ENCODE measurements at regions not wholly inside any gene's neighbourhood (a gene's known extent, or its start where the extent isn't known, plus 50 kb on each side); places are given as distances from the start of the nearest gene placed in this dataset.

DNA sequence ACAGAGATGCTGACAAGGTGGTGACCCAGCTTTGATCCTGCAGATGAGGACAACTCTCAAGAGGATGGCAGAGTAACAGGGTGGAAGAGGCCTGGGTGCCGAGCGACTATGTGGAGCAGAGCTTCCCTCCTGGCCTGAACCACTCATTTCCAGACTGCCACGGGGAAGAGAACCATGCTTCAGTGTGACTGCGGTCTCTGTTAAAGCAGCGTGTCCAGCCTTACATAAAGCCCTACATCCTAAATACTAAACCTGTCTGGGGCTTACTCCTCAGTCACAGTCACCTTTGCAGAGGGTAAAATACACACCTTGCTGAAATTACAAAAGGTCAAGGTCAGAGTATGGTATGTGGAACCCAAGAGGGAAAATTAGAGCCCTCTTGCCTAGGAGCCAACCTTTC lies 312.9 kb downstream of the CDC5L start:
- in situ Hi-C loops (cut with HindIII; ENCODE audit: low sequenced_read_pairs) = no loop called here

DNA sequence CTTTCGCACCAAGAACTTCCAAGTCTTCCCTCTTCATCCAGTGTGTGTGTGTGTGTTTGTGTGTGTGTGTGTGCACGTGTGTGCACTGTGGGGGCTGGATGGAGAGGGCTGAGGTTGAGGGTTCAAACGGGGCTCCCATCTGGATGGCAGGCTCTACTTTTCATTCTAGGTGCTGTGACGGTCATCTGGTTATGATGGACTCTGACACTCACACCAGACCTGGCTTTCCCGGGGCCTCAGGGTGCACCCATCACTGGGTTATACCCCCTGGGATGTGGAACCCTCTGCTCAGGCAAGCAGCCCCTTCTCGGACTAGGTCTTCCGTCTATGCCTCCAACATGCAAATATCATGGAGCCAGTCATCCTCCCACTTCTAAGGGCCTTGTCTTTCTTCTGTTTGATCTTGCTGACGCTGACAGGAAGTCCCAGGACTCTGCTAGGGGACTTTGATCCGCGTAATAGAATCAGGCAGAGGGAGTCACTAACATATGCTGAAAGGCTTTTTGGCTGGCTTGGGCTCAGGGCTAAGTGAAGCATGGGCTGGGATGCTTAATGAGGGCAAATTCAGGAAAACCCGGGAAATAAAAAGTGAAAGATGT lies 313.6 kb downstream of the CDC5L start:
- in situ Hi-C loops (cut with HindIII; ENCODE audit: low sequenced_read_pairs) = no loop called here

DNA sequence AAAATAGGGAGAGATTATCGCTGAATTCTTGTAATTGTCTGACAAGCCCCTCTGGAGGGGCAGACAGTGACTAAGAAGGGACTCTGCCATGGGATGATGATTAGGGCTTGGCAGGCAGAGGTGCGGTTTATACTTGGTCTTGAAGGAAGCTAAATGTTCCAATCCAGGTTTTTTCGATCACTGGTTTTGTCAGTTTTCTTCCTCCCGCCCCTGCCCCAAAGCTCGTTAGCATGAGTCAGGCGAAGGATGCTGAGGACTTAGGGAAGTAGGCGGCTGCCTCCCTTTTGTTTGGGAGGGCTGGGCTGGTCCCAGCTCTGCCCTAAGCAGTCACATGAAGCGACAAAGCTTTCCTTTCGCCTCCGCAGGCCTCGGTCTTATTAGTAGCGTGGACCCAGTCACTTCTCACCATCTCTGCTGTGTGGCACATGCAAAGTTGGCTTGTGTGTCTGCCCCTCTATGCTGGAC lies 314.2 kb downstream of the CDC5L start:
- in situ Hi-C loops (cut with HindIII; ENCODE audit: low sequenced_read_pairs) = no loop called here

DNA sequence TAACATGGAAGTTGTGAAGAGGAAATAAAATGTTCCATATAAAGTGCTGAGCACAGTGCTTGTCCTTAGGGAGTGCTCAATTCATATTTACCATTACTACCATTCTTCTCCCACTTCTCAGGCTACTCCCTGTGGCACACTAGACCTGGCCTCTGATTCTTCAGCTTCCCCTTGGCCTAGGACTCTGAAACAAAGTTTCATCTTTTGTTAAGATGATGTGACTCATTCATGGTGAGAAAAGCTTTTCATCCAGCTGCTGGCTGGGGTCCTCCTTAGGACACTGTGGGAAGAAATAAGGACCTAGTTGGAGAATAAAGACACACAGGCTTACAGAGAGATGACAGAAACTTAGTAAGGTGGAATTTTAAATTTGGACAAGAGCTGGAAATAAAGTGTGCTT lies 314.8 kb downstream of the CDC5L start:
- in situ Hi-C loops (cut with HindIII; ENCODE audit: low sequenced_read_pairs) = no loop called here

DNA sequence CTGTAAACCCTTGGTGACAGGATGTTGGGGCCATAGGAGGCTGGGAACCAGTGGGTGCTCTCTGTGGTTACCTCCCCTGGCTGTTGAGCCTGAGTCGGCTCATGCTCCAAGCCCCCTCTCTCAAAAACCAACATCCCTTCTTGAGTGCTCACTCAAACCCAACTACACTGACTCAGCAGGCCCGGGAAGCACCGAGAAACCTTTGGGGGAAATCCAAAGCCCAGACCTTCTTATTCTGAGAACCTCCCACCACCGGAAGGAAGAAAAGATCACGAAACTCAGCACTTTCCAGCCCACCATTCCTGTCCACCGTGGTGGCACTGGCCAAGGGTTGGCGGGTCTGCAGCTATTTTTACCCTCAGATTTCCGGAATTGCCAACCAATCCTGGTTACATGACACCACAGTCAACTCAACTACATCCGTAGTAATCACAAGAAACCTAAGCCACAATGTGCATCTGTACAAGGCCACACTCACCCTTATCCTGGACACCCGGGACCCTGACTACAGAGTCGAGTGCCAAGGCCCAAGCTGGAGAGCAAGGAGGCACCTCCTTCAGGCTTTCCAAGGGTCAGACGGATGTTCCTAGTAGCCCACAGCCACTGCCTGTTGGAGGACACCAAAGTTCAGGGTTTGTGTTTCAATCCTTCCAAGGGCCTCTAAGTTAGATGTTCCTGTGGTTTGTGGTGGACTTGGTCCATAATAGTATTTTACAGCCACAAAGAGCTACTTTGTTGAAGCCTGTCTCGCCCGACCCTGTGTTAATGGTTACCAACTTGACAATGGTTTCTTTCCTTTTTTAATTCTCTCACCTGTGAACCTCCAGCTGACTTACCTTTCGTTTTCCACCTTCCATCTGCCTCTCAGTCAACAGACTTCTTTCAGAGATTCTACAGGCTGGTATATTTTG lies 317.0 kb downstream of the CDC5L start:
- in situ Hi-C loops (cut with HindIII; ENCODE audit: low sequenced_read_pairs) = no loop called here

DNA sequence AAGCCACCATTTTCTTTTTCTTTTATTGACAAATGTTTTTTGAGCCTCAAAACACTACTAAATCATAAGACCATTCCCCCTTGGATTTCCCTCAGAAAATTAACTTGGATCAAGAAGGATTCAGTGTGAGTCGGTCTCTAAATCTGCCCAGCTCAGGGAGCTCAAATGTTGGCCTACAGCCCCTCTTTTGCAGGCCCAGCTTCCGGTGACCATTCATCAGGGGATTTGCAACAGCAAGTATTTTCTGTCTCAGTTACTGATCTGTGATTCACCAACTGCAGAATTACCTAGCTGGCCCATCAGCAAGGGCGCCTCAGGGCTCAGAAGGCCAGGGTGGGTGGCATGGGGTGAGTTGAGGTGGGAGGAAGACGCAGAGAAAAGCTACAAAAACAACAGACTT lies 318.1 kb downstream of the CDC5L start:
- in situ Hi-C loops (cut with HindIII; ENCODE audit: low sequenced_read_pairs) = no loop called here

DNA sequence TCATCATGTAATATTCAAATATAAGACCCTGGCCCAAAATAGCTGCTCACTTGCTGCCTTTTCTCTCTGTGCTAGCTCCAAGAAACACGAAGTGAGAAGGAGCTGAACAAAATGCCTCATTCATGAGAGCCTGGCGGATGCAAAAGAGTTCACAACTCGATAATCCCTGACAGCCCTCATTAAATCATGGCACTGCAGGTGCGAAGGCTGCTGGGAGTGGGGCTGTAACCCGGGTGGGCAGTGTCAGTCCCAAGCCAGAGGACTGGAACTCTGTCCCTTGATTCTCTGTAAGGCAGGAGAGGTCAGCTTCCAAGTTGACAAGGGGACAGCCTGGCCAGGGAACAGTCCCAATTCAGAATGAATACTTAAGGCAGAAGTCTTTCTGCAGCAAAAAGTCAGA lies 318.5 kb downstream of the CDC5L start:
- in situ Hi-C loops (cut with HindIII; ENCODE audit: low sequenced_read_pairs) = no loop called here

DNA sequence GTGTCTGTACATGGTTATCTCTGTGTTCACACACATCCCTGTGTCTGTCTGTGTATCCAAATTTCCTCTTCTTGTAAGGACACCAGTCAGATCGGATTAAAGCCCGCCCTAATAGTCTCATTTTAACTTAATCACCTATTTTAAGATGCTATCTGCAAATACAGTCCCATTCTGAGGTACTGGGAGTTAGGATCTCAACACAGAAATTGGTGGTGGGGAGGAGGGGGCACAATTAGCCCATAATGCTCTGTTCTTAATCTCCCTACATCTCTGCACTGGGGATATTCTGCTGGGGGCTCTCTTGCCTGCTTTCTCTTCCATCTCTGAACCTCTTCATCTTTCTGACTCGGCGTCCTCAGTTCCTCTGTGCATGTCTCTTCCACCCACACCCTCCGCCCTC lies 320.7 kb downstream of the CDC5L start:
- in situ Hi-C loops (cut with HindIII; ENCODE audit: low sequenced_read_pairs) = no loop called here

DNA sequence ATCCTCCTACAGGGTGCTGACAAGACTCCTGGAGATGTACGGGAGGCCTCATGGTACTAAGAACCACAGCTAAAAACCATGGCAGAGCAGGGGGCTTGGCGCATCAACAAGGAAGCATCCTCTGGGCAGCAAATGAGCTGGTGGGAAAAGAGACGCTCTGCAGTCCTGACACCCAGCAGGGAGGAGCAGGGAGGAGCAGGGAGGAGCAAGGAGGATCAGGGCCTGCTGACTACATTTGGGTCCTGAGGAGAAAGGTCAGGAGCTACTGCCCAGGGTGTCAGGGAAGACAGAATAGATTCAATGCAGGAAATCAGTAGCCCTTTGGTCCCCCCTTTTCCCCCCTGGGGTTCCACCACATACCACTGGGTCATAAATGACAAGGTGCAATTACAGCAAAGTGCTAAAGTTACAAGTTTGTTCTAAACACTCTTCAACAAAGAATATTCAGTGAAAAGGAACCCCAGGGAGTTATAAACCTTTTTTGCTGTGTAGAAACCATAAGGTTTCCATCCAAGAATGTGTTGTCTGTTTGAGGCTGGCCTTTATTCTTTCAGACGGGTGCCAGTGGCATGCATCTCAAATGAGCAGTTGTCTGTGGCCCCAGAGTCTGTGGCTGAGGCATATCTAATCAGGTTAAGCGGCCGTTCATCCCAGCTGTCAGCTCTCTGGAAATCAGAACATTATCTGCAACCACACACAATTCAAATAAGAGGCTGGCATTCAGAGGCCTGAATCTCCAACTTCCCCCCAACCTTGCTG lies 325.0 kb downstream of the CDC5L start:
- in situ Hi-C loops (cut with HindIII; ENCODE audit: low sequenced_read_pairs) = no loop called here

DNA sequence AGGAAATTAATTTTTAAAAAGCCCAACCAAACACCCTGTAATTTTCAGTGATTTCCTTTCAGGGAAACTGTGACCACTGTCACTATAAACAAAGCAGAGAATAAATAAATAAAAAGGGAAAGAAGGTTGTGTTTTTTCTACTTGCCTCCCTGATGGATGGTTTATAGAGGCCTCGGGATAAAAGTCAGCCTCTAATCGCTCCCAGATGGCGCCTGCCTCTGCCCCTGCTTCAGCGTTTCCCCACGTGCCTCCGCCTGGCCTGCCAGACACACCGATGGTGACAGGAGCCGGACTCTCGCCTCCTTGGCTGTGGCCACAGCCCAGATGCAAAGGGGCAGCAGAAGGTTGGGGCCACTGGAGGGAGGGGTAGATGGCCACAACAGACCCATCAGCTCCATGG lies 327.7 kb downstream of the CDC5L start:
- in situ Hi-C loops (cut with HindIII; ENCODE audit: low sequenced_read_pairs) = no loop called here

DNA sequence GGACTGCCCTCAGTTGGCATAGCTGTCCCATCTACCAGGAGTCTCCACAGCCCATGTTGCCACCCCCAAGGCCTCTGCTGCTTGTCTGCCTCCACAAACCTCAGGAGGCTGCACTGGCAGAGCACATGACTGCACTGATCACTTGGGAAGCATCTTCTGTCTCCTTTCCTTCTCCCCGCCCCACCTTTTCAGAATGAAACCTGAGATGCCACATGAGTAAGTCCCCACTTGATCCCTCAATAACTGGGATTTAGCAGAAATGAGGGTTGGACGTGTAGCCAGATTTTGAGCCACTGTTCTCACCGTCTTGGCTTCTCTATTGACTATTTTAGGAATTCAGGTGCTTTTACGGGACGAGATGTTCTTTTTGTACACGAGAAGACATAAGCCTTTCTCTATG lies 328.4 kb downstream of the CDC5L start:
- in situ Hi-C loops (cut with HindIII; ENCODE audit: low sequenced_read_pairs) = no loop called here

DNA sequence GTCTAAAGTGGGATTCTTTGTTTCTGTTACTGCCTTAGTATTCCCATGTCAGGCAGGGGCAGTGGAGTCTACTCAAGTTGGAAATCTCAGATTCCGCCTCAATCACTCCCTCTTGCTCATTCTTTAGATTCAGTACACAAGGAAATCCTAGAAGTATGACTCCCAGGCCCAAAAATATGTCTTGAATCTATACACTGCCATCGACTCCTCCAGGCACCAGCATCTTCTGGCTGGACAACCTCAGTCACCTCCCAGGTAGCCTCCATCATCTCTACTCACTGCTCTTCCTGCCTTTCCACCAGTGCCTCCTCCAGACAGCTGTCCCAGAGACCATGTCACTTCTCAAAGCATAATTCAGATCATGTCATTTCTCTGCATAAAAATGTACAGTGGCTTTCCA lies 329.9 kb downstream of the CDC5L start:
- in situ Hi-C loops (cut with HindIII; ENCODE audit: low sequenced_read_pairs) = no loop called here

DNA sequence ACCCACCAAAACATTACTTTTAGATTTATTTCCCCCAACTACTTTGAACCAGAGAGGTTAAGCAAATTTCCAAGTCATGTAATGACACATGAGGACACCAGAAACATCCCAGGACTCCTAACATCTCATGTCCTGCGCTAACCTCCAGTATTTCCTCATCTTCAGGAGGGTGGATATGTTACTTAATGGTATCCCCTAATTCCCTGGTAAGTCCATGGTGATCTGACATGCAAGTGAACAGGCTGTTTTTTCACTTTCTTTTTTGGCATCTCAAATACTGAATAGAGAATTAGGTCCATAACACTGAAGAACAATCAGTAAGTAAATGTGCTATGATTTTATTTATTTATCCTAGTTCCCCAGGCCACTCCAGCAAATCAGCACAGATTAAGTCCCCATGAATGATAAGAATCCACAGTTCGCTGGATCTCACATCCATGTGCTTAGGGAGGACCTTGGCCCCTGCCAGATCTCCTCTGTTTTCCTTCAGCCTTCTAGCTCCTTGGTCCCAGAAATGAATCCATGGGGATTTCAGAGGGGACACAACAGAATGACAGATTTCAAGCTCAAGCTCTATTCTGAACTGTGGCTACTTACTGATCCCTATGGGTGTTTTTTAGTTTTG lies 334.6 kb downstream of the CDC5L start:
- in situ Hi-C loops (cut with HindIII; ENCODE audit: low sequenced_read_pairs) = no loop called here

DNA sequence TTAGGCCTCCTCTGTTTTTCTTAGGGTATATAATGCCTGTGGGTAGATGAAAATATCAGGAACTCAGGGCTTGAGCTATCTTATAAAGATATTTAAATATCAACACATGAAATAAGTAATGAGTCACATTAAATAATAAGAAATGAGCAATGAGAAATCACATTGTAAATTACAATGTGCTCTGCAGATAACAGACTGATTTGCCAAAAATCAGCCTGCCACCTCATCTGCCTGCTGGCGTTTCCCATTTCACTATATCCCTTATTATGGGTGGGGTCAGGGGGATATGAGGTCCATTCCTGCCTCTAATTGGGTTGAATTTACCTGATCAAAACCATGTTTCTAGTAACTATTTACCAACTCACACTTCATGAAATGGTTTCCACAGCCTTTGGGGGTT lies 335.2 kb downstream of the CDC5L start:
- in situ Hi-C loops (cut with HindIII; ENCODE audit: low sequenced_read_pairs) = no loop called here

DNA sequence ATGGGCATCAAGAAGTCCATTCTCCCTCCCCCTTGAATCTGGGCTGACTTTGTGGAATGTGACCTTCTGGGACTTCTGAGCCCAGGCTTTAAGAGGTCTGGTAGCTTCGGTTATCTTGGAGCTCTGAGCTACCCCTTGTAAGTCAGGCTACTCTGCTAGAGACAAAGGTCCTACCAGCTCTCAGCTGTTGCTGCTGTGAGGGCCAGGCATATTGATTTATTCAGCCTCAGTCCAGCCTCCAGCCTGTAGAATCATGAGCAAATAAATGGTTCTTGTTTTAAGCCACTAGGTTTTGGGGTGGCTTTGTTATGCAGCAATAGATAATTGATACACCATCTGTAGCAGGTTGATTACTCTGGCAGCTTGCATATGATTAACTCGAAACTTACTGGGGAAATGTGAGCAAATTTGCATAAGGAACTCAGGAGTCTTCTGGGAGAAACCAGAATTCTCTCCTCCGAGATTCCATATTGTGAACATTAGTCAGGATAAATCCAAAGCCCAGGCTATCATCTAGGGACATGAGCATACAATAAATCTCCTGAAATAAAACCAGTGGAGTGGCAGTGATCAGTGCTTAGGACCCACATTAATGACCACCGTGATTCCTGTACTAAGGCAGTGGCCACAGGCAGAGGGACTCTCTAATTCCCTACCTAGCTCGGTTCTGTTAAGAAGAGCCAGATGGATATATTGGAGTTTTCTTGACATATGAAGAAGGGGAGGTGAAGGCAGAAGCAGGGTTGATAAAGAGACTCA lies 336.1 kb downstream of the CDC5L start:
- in situ Hi-C loops (cut with HindIII; ENCODE audit: low sequenced_read_pairs) = no loop called here

DNA sequence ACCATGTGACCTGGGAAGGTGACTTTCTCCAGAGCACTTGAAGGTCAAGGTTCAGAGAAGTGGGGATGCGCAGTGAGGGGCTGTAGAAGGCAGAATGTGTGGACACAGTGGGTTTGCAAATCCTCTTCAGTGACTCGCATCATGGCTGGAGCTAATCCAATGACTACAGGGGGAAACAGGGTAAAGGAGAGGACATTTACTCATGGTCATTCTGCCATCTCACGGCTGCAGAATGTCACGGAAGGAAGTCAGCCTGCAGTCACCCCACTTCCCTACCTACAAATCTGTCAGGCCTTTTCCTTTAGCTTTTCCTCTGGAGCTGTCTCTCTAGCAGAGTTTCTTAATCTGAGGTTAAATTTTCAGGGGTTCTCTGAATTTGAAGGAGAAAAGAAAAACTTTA lies 337.6 kb downstream of the CDC5L start:
- in situ Hi-C loops (cut with HindIII; ENCODE audit: low sequenced_read_pairs) = no loop called here

DNA sequence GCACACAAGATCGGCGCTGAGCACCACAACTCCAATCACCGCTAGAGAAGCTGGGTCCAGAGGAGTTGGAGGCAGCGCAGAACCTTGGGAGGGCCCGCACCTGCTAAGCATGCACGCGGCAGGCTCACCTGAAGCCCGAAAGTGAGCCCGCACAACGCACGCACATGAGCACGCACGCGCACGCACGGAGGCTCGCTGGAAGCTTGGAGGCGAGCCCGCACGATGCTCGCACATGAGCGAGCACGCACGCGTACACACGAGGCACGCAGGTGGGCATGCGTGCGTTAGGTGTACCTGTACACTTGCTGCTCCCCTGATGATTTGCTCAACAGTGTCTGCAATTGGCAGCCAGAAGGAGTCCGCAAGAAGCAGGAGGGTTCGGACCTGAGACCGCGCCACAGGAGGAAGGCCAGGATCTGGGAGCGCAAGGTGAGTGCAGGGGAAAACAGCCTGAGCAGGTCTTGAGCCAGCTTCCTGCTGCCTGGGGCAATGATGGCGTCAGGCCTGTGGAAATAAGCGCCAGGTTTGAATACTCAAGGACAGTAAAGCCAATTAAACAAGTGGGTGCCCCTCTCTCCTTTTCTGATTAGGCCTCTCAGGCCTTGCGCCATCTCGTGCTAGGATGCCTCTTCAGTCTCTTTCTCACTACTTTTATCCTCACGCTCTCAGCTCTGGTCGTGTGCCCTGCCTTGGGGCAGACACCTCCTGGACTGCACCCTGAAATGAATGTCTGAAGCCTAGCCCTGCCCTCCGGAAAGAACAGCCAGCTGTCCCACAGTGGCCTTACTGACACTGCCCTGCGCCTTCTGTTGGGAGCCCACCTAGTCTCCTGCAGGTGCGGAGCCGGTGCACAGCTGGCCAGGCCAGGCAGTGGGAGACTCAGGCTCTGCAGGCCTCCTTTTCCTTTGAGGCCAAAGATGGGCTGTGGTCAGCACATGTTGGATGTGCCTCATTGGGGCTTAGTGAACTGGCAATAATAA lies 340.4 kb downstream of the CDC5L start:
- in situ Hi-C loops (cut with HindIII; ENCODE audit: low sequenced_read_pairs) = no loop called here

DNA sequence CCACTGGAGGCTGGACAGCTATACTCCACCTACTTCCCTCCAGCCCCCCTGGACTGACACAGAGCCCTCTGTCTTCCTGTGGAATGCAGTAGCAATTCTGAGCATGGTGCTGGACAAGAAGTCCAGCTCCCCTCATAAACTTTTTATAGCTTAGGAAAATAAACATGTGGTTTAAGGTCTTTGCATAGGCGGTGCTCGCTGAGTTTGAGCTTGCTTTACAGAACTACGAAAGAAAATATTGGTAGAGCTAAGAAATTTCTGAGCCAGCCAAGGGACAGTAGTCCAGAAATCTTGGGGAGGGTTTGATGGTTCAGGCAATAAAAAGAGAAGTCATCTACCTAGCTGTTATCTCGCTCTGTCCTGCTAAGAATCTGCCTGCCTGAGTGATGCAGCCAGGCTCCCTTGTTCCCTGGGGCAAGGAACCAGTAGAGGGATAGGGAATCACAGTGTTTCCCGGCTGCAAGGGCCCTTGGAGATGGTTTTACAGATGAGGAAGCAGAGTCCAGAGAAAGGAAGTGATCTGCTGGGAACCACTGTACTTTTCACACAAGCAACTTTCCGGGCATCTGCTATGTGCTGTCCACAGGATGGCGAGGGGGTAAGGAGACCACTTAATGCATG lies 343.4 kb downstream of the CDC5L start:
- in situ Hi-C loops (cut with HindIII; ENCODE audit: low sequenced_read_pairs) = no loop called here

Measured in DLD1 (cell line).